HG03460 (cell line): ENCODE measurements at regions not wholly inside any gene's neighbourhood (a gene's known extent, or its start where the extent isn't known, plus 50 kb on each side); places are given as distances from the start of the nearest gene placed in this dataset.
"Not testable (repeated sequence)": the region's sequence is repeated elsewhere in the genome, so short reads cannot be mapped to it uniquely, and the experiment has no call there.

ENCODE experiments used
- ATAC-seq: cut with Tn5 transposase; IDR thresholded peaks from one replicate; pipeline ENCODE4 v1.9.1; 2021; ENCODE audit not compliant: unreplicated experiment

DNA sequence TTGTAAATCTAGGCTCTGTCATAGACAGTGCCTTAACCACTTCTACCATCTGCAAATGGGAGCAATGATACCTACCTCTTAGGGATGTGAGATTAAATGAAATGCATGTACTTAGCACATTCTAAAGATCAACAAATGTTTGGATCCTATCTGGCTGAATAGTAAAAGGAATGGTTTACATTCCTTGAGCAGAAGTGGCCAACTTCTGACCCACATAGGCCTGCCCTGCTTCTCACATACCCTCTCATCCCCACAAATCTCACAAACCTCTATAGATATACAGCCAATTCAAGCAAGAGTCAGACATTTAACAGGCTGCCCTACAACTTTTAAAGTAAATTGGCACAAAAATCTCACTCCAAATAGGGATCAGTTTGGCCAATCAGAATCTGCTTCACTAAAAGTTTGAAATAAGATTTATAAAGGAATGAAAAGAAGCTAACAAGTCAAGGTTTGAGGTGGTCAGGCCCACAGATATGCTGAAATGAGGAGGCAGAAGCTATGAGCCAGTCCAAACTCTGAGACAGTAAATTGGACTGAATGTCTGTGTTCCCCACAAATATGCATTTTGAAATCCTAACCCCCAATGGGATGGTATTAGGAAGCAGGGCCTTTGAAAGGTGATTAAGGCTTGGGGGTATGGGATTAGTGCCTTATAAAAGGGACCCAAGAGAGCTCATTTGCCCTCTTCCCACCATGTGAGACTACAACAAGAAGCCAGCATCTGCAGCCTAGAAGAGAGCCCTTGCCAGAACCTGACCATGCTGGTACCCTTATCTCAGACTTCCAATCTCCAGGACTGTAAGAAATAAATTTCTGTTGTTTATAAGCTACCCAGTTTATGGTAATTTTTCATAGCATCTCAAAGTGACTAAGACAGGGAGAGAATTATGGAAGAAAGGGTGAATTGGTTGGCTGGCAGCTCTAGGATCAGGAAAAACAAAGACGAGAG lies 227.8 kb upstream of the RBMS1 start:
- no peak for ATAC-seq

DNA sequence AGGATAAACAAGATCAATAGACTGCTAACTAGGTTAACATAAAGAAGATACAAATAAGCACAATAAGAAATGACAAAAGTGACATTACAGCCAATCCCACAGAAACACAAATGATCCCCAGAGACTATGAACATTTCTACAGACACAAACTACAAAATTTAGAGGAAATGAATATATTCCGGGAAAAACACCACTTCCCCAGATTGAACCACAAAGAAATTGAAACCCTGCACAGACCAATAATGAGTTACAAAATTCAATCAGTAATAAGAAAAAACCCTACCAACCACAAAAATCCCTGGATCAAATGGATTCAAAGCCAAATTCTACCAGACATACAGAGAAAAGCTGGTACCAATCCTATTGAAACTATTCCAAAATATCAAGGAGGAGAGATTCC lies 232.4 kb upstream of the RBMS1 start:
- no peak for ATAC-seq

- ATAC-seq: no peak
Observed at GRCh38 chr2:160730296-160730995, 236.8 kb upstream of the RBMS1 start.

DNA sequence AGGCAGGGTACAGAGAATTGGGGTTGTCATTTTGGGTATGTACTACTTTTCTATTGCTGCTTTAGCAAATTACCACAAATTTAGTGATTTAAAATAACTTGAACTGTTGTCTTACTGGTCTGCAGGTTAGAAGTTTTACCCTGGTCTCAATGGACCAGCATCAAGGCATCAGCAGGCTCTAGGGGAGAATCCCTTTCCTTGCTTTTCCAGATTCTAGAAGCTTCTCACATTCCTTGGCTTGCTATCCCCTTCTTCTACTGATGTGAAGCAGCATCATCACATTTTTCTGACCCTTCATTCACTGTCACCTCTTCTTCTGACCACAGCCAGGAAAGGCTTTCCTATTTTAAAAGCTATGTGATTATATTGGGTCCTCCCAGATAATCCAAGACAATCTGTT lies 237.8 kb upstream of the RBMS1 start:
- ATAC-seq: no peak

GRCh38 chr2:160731856-160732255 lies 238.2 kb upstream of the RBMS1 start:
- ATAC-seq: no peak

DNA sequence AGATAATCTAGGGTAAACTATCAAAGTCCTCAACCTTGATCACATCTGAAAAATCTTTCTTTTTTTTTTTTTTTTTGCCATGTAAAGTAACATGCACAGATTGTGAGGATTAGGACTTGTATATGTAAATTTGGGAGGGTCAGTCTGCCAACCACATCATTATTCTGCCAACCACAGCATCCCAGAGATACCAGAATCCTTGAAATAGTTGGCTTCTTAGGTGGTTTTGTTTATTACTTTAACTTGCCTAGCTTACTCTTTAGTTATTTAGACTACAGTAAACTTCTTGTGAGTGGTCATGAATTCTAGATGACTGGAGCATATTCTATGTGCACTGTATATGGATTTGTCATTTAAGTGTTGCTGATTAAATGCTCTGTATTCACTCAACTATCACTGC lies 242.1 kb upstream of the RBMS1 start:
- no peak for ATAC-seq

DNA sequence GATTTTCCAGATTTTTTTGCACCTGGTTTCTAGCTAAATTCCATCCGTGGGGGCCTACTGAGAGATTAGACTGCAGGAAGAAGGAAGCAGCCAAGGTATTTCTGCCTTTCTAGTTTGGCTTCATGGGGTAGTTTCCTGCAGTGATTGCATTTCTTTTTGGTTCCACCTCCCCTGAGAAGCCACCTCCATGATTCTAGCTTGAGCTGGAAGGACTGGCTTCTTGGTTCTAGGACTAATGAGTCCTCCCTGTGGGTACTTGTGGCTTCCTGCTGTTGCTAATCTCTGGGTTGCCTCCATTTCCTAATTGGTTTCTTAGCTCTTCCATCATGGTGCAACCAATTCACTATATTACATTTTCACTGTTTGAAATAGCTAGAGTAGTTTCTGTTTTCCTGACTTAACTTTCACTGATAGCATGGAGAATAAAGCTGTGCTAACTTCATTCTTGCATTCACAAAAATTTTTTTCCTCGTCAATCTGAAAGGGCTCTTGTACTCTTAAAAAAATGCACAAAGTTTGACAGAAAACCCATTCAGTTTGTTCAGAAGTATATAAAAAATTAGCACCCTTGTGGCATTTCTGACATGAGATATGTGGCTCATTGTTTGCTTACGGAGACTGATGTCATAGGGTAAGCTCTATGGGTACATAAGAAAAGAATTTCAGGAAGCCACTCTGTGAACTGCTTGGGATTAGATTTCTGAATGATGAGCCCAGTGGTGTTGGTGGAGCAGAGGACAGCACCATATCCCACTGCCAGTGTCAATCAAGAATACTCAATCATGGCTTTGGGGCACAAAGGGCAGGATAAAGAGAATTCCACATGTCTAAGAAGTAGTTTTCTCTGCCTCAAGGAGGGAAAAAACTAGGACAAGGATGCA lies 242.8 kb upstream of the RBMS1 start:
- ATAC-seq: no peak

DNA sequence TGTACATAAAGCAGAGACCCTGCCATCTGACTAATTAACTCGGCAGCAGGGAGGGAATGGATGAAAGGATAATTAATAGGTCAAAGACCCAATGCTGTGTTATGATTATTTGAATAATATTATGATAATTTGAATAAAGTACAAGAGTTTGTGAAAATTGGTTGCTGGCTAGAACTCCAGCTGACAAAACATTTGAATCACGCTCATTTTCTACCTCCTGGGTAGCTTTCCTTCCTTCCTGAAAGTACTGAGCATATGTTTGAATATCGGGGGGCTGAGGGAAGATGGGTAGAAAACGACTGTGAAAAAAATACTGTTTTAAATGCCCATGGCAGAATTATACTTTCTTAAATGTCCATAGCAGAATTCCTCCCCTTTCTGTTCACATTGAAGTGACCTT lies 243.6 kb upstream of the RBMS1 start:
- ATAC-seq: no peak

DNA sequence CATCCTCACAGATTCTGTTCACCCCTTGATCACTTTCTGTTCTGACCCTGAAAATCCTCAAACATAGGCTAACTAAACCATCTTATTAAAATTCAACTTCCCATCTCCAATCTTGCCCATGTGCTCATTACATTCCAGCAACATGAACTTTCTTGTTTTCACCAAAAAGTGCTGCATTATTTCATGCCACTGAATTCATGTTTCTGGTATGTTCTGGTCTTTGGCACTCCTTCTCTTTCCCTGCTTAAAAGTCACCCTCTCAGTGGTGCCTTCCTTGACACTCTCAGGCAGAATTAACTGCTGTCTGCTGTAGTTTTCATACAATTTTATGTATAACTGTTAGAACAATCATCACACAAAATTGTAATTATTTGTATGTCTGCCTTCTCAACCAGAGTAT lies 247.7 kb upstream of the RBMS1 start:
- no peak for ATAC-seq

DNA sequence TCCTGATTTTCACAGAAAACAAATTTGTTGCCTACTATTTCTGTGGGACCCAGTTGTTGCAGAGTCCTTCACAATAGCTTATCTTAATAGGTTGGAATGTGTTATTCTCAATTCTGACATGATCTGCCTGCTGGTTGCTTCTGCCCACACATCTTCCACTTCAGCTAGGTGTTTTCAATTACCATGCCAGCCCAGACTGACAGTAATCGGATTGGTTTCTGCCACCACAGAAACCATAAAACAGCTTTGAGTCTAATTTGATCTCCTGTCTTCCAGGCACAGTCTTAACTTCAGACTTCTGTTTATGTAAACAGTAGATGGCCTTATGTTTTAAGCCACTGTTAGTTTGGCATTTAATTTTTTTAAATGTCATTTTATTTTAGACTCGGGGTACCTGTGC lies 248.2 kb upstream of the RBMS1 start:
- ATAC-seq: no peak

DNA sequence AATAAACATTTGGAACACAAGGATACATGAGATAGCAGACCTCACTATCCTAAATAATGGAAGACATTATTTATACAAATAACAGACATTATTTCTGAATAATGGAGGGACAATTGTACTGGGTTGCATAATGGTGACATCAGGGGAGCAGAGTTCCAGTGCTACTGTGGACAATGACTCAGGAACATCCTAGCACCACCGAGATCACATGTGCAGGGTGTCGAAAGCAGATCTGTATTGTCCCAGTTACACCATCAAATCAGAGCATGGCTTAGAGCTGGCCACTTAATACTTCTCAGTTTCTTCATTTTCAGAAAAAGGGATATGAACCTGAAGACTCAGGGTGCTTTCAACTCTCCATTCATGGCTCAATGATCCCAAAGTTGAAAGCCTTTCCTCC lies 249.1 kb upstream of the RBMS1 start:
- ATAC-seq: no peak

GRCh38 chr2:160747501-160748170 lies 254.0 kb upstream of the RBMS1 start:
- no peak for ATAC-seq

DNA sequence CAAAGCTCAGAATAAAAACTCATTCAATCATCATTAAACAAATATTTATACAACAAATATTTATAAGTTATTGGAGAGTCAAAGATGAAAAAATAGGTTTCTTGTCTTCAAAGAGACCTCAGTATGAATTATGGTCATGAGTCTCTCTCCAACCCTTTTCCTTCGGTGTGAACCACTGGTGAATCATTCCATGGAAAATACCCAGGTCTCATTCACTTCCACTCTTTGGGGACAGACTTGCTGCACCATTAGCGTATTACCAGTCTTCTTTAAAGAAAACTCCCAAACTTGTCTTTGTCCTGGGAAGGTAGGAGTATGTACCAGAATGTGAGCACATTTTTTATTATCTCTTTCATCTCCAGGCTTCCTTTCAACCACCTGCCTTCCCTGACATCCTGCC lies 257.4 kb upstream of the RBMS1 start:
- ATAC-seq: no peak

GRCh38 chr2:160752475-160753330 lies 259.1 kb upstream of the RBMS1 start:
- ATAC-seq: no peak

DNA sequence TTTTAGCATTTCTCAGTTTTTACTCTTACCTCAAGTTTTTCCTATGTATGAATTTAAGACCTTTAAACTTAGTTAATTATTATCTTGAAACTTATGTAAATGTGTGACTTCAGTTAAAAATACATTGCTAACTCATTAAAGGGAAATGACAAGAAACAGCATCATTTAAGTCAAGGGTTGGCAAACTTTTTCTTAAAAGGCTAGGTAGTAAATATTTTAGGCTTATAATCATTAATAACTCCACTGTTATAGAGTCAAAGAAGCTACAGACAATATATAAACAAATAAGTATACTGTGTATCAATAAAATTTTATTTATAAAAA lies 259.7 kb upstream of the RBMS1 start:
- no peak for ATAC-seq

DNA sequence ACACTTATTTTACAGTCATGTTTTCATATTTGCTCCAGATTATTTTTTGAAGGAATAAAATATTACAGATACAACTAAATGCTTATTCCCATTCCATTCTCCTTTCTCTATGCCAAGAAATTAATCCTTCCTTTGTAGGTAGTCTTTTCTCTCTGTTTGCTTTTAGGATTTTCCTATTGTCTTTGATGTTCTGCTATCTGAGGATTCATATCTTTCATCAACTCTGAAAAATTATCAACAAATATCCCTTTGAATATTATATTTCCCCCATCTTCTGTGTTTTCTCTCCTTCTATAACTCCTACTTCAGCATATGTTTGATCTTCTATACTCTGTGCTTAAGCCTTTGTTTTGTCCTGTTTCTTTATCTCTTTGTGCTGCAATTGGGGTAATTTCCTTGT lies 260.4 kb upstream of the RBMS1 start:
- ATAC-seq: no peak

DNA sequence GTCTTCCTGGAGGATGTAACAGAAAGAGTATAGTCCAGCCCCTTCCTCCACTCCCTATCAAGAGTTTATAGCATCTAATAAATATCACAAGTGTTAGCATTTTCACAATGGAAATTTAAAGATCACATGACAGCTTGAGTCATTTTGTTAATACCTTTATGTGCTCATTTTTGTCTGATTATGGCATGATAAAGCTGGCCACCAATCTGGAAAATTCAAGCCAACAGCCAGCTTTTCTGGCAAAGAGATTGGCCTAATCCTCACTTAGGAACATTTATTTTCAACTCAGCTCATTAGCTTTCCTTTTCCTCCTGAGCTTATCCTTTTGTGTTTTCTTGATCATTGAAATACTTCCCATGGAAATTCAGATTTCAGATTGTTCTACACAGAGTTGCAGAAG lies 262.9 kb upstream of the RBMS1 start:
- ATAC-seq: no peak

DNA sequence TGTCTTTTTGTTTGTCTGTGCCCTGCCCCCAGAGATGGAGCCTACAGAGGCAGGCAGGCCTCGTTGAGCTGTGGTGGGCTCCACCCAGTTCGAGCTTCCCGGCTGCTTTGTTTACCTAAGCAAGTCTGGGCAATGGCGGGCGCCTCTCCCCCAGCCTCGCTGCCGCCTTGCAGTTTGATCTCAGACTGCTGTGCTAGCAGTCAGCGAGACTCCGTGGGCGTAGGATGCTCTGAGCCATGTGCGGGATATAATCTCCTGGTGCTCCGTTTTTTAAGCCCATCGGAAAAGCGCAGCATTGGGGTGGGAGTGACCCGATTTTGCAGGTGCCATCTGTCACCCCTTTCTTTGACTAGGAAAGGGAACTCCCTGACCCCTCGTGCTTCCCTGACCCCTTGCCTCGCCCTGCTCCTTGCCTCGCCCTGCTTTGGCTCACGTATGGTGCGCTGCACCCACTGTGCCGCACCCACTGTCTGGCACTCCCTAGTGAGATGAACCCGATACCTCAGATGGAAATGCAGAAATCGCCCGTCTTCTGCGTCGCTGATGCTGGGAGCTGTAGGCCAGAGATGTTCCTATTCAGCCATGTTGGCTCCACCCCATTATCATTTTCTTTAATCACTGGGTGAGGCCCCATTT lies 269.0 kb upstream of the RBMS1 start:
- ATAC-seq: not testable (repeated sequence)

DNA sequence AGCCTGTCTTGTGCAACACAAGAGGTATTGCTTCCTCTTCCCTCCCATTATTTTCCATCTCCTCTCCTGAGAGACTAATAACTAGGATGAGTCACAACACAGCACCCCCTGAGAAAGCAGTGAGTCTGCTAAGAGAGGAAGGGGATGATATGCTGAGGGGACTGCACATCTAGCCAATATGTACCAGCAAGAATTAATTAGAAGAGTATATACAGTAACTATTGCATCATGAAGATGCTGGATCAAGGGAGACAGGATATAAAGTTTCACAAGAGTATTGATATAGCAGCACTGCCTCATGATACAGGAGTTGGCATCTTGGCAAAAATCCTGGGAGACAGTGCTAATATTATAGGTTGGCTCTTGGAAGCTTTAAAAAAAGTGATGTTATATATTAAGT lies 289.9 kb upstream of the RBMS1 start:
- ATAC-seq: no peak

- no peak for ATAC-seq
Observed at GRCh38 chr2:160784034-160784433, 290.4 kb upstream of the RBMS1 start.
